ENCODE measurements at regions not wholly inside any gene's neighbourhood (a gene's known extent, or its start where the extent isn't known, plus 50 kb on each side); places are given as distances from the start of the nearest gene placed in this dataset.

GRCh38 chr6:155586090-155586489 is 130.5 kb upstream of the NOX3 start:
- TF ChIP-seq POLR2A (IDR thresholded peaks at IDR 0.05) = no peak
- TF ChIP-seq, protein P1, sequence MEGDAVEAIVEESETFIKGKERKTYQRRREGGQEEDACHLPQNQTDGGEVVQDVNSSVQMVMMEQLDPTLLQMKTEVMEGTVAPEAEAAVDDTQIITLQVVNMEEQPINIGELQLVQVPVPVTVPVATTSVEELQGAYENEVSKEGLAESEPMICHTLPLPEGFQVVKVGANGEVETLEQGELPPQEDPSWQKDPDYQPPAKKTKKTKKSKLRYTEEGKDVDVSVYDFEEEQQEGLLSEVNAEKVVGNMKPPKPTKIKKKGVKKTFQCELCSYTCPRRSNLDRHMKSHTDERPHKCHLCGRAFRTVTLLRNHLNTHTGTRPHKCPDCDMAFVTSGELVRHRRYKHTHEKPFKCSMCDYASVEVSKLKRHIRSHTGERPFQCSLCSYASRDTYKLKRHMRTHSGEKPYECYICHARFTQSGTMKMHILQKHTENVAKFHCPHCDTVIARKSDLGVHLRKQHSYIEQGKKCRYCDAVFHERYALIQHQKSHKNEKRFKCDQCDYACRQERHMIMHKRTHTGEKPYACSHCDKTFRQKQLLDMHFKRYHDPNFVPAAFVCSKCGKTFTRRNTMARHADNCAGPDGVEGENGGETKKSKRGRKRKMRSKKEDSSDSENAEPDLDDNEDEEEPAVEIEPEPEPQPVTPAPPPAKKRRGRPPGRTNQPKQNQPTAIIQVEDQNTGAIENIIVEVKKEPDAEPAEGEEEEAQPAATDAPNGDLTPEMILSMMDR (IDR thresholded peaks at IDR 0.05) = no peak
- TF ChIP-seq POLR2AphosphoS5 (IDR thresholded peaks at IDR 0.05) = no peak
- no peak for TF ChIP-seq EP300 (IDR thresholded peaks at IDR 0.05)

Measured in sigmoid colon (tissue), 4 donors.